Fibroblast of the aortic adventitia (primary cell): ENCODE measurements at regions not wholly inside any gene's neighbourhood (a gene's known extent, or its start where the extent isn't known, plus 50 kb on each side); places are given as distances from the start of the nearest gene placed in this dataset.

Experiments used
- DNase-seq: peaks from one replicate; pipeline ENCODE4 v3.0.0-alpha.2; 2010; ENCODE audit warnings: low read depth
- H3K4me3 ChIP-seq: 2 replicates; pipeline ENCODE4 v1.5.1; 2011; ENCODE audit warnings: low read depth, mild to moderate bottlenecking, control low read depth, low read length, moderate library complexity
- CTCF ChIP-seq: IDR thresholded peaks from 2 replicates; pipeline ENCODE4 v1.5.1; 2011; ENCODE audit warnings: mild to moderate bottlenecking, low read length, control low read depth, inconsistent platforms; ENCODE audit not compliant: insufficient read depth

- H3K4me3 ChIP-seq = no peak overlapping the region
- no peak for DNase-seq
- TF ChIP-seq CTCF = no peak
These were observed 132.8 kb upstream of the FSCB start for GRCh38 chr14:44639781-44640385.

GRCh38 chr14:44634692-44635091, 127.6 kb upstream of the FSCB start:
- H3K4me3 ChIP-seq = no peak overlapping the region
- TF ChIP-seq CTCF = no peak
- DNase-seq = no peak

- H3K4me3 ChIP-seq = no peak overlapping the region
- TF ChIP-seq CTCF = no peak
- no peak for DNase-seq
These were observed 119.3 kb upstream of the FSCB start for GRCh38 chr14:44626423-44626822.

GRCh38 chr14:44625098-44625497, 118.0 kb upstream of the FSCB start:
- no peak overlapping the region for H3K4me3 ChIP-seq
- DNase-seq = no peak
- no peak for TF ChIP-seq CTCF

GRCh38 chr14:44620121-44621019, 113.3 kb upstream of the FSCB start:
- no peak overlapping the region for H3K4me3 ChIP-seq
- peak; percentile 20 for DNase-seq
- TF ChIP-seq CTCF = no peak

- no peak overlapping the region for H3K4me3 ChIP-seq
- TF ChIP-seq CTCF = no peak
- no peak for DNase-seq
These were observed 109.1 kb upstream of the FSCB start for GRCh38 chr14:44616204-44616603.
